BLaER1 (cell line): ENCODE measurements at regions not wholly inside any gene's neighbourhood (a gene's known extent, or its start where the extent isn't known, plus 50 kb on each side); places are given as distances from the start of the nearest gene placed in this dataset.
"Not testable (repeated sequence)": the region's sequence is repeated elsewhere in the genome, so short reads cannot be mapped to it uniquely, and the experiment has no call there.

Experiments
- H3K27ac ChIP-seq: shearing (Covaris generic); formaldehyde crosslinking; 2 replicates; pipeline ENCODE4 v1.8.1; 2022
- H3K27me3 ChIP-seq: shearing (Covaris generic); formaldehyde crosslinking; 2 replicates; pipeline ENCODE4 v1.8.1; 2022
- H3K36me3 ChIP-seq: shearing (Covaris generic); formaldehyde crosslinking; 2 replicates; pipeline ENCODE4 v1.8.1; 2022
- H3K4me1 ChIP-seq: shearing (Covaris generic); formaldehyde crosslinking; 2 replicates; pipeline ENCODE4 v1.8.1; 2022
- H3K4me2 ChIP-seq: shearing (Covaris generic); formaldehyde crosslinking; 2 replicates; pipeline ENCODE4 v1.8.1; 2022
- H3K4me3 ChIP-seq: shearing (Covaris generic); formaldehyde crosslinking; 2 replicates; pipeline ENCODE4 v1.8.1; 2022
- H3K9ac ChIP-seq: shearing (Covaris generic); formaldehyde crosslinking; 2 replicates; pipeline ENCODE4 v1.8.1; 2022
- H3K9me3 ChIP-seq: shearing (Covaris generic); formaldehyde crosslinking; 2 replicates; pipeline ENCODE4 v1.8.1; 2022
- H4K20me1 ChIP-seq: shearing (Covaris generic); formaldehyde crosslinking; 2 replicates; pipeline ENCODE4 v1.8.1; 2022
- Cebpa-rat ChIP-seq: shearing (Covaris generic); IDR thresholded peaks from 2 replicates; pipeline ENCODE4 v1.8.1; 2022

DNA sequence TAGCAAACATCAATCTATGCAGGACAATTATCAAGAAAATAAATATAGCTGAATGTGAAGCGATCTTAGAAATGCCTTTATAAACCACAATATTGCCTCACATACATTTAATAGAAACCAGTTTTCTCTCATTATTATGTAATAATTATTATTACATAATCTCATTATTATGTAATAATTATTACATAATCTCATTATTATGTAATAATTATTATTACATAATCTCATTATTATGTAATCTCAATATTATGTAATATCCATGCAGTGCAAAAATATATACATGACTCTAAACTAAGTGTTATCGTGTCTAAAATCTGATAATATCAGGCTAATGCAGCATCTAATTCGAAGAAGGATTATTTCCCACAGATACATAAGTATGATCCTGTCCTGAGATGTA, 563.9 kb upstream of the SEMA6A start:
- Histone ChIP-seq H3K27me3 (no peaks in the 10 kb centered on the region), H3K4me2 (no peak overlapping the region), H3K27ac (no peak overlapping the region), H3K4me1 (no peaks in the 10 kb centered on the region), H3K4me3 (no peak overlapping the region), H3K9me3 (no peaks in the 10 kb centered on the region), H3K36me3 (no peaks in the 10 kb centered on the region), H4K20me1 (no peaks in the 10 kb centered on the region), H3K9ac (no peak overlapping the region)
- no peak for TF ChIP-seq Cebpa-rat

- H3K36me3 ChIP-seq, result no peaks in the 10 kb centered on the region
- H3K9ac ChIP-seq, result no peak overlapping the region
- H3K4me3 ChIP-seq, result no peak overlapping the region
- H3K27me3 ChIP-seq, result no peaks in the 10 kb centered on the region
- H3K27ac ChIP-seq, result no peak overlapping the region
- no peaks in the 10 kb centered on the region for H3K9me3 ChIP-seq
- H3K4me1 ChIP-seq, result no peaks in the 10 kb centered on the region
- H3K4me2 ChIP-seq, result no peak overlapping the region
- no peaks in the 10 kb centered on the region for H4K20me1 ChIP-seq
- TF ChIP-seq Cebpa-rat, result no peak
Measured at GRCh38 chr5:117135851-117136250, 561.2 kb upstream of the SEMA6A start.

GRCh38 chr5:117133198-117133597, 558.6 kb upstream of the SEMA6A start:
- Histone ChIP-seq H3K9ac (no peak overlapping the region), H3K27me3 (no peaks in the 10 kb centered on the region), H3K27ac (no peak overlapping the region), H4K20me1 (no peaks in the 10 kb centered on the region), H3K9me3 (no peaks in the 10 kb centered on the region), H3K36me3 (no peaks in the 10 kb centered on the region), H3K4me3 (no peak overlapping the region), H3K4me1 (no peaks in the 10 kb centered on the region), H3K4me2 (no peak overlapping the region)
- TF ChIP-seq Cebpa-rat, result no peak

DNA sequence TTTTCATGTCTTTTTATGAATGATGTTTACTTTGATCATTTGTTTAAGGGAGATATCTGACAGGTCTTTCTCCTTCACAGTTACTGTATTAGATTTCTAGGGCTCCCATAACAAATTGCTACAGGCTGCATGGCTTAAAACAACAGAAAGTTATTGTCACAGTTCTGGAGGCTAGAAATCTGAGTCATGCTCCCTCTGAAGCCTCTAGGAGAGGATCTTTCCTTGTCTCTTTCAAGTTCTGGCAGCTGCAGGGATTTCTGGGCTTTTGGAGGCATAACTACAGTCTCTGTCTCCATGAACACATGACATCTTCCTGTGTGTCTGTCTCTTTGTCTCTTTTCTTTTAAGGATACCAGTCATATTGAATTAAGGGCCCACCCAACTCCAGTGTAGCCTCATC, 557.3 kb upstream of the SEMA6A start:
- no peak for TF ChIP-seq Cebpa-rat
- H3K9me3 ChIP-seq, result no peaks in the 10 kb centered on the region
- no peak overlapping the region for H3K4me2 ChIP-seq
- no peaks in the 10 kb centered on the region for H3K27me3 ChIP-seq
- H3K9ac ChIP-seq, result no peak overlapping the region
- H3K4me3 ChIP-seq, result no peak overlapping the region
- no peaks in the 10 kb centered on the region for H4K20me1 ChIP-seq
- H3K27ac ChIP-seq, result no peak overlapping the region
- H3K36me3 ChIP-seq, result no peaks in the 10 kb centered on the region
- H3K4me1 ChIP-seq, result no peaks in the 10 kb centered on the region

DNA sequence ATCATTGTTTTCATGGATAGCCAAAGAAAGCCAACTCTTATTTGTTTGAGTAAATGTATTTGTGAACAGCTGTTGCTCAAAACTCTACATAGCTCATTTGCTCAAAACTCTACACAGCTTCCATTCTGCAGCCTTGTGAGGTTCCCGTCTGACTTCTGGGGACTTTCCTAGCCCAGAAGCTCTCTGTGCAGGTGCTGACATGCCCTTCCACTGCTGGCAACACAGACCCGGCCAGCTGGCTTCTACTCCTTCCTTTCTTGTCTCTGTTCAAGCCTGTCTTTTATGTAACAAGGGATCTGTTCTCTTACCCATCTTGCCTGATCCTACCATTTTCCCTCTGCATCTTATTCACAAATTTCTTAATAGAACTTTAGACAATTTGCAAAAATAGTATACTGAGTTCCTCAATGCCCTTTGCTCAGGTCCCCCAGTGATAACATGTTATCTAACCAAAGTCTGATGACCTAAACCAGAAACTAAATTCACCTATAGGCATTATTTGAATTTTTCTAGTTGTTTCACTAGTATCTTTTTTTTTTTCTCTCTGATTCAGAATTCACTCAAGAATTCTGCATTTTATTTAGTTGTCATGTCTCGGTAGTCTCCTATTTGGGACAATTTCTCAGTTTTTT, 556.5 kb upstream of the SEMA6A start:
- no peak overlapping the region for H3K4me2 ChIP-seq
- H4K20me1 ChIP-seq, result no peaks in the 10 kb centered on the region
- no peak for TF ChIP-seq Cebpa-rat
- H3K27me3 ChIP-seq, result no peaks in the 10 kb centered on the region
- H3K9me3 ChIP-seq, result no peaks in the 10 kb centered on the region
- no peak overlapping the region for H3K4me3 ChIP-seq
- no peaks in the 10 kb centered on the region for H3K36me3 ChIP-seq
- H3K4me1 ChIP-seq, result no peaks in the 10 kb centered on the region
- no peak overlapping the region for H3K9ac ChIP-seq
- H3K27ac ChIP-seq, result no peak overlapping the region

DNA sequence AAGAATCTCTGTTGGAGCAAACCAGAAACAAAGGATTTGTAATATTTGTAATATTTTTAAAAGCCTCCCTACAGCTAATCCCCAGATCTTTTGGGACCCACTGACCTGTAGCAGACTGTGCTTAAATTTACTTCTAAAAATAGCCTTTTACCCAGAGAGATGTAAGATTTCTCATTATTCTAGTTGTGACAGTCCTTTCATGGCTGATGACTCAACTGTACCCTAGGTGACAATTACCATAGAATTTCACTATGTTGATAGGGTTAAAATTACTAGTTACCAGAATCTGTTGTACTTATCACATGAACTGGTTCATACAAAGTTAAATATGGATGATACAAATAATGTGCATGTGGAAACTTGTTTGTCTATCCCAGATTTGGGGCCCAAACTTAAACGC, 543.9 kb upstream of the SEMA6A start:
- Histone ChIP-seq H3K9me3 (0 out of 2 replicates have a peak, but pooled peaks cover 5% of the 10 kb centered on the region), H4K20me1 (no peaks in the 10 kb centered on the region), H3K27me3 (no peaks in the 10 kb centered on the region), H3K27ac (no peak overlapping the region), H3K4me1 (no peaks in the 10 kb centered on the region), H3K9ac (no peak overlapping the region), H3K4me2 (no peak overlapping the region), H3K36me3 (no peaks in the 10 kb centered on the region), H3K4me3 (no peak overlapping the region)
- TF ChIP-seq Cebpa-rat, result no peak

DNA sequence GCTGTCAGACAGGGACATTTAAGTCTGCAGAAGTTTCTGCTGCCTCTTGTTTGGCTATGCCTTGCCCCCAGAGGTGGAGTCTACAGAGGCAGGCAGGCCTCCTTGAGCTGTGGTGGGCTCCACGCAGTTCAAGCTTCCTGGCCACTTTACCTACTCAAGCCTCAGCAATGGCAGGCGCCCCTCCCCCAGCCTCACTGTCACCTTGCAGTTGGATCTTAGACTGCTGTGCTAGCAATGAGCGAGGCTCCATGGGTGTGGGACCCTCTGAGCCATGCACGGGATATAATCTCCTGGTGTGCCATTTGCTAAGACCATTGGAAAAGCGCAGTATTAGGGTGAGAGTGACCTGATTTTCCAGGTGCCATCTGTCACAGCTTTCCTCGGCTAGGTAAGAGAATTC, 542.7 kb upstream of the SEMA6A start:
- H3K4me3 ChIP-seq, H3K4me1 ChIP-seq, H3K27ac ChIP-seq, H3K27me3 ChIP-seq, H4K20me1 ChIP-seq, H3K36me3 ChIP-seq, H3K4me2 ChIP-seq, H3K9me3 ChIP-seq, H3K9ac ChIP-seq: not testable (repeated sequence)

DNA sequence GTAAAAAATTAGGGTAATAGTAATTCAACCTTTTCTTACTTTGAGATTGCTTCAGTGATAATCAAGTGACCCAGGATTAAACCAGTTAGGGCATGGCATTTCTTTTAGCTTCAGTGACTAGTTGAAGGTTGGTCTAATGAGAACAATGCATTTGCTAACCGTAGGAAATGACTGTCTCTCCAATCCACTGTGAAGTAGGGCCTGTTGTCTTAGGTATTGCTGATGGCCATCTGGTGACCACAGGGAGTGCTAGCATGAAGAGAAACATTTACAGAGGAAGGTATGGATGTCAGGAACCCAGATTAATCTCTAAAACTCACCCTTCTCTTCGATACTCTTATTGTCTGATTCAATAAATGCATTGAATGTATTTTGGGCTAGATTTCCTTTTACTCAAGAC, 535.9 kb upstream of the SEMA6A start:
- Histone ChIP-seq H3K4me3 (no peak overlapping the region), H3K27me3 (no peaks in the 10 kb centered on the region), H3K9me3 (peaks cover 7% of the 10 kb centered on the region; the same call in 1 of the 2 replicates), H3K4me2 (no peak overlapping the region), H3K27ac (no peak overlapping the region), H4K20me1 (no peaks in the 10 kb centered on the region), H3K4me1 (peaks cover 22% of the 10 kb centered on the region), H3K36me3 (no peaks in the 10 kb centered on the region), H3K9ac (no peak overlapping the region)
- TF ChIP-seq Cebpa-rat, result no peak

DNA sequence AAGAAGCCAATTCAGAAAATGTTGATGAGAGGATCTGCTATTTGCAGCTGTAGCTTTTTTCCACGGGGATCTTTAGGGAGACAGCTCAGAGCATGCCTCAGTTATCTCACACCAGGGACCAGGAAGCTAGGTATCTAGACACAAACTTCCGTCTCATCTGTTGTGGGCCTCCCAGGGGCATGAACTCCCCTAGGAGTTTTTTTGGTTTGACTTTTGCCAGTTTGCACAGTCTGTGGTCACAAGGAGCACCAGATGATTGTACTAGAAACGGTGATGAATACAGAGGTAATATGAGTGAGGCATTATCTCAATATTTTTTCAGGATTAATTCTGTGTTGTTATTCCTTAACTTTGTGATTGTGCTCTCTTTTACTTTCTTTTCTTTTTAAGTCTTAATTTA, 533.2 kb upstream of the SEMA6A start:
- peak overlapping the region; percentile 62 for H3K4me2 ChIP-seq
- peaks cover 42% of the 10 kb centered on the region for H3K4me1 ChIP-seq
- H3K4me3 ChIP-seq, result no peak overlapping the region
- no peak for TF ChIP-seq Cebpa-rat
- H4K20me1 ChIP-seq, result no peaks in the 10 kb centered on the region
- H3K9ac ChIP-seq, result no peak overlapping the region
- H3K27ac ChIP-seq, result no peak overlapping the region
- H3K27me3 ChIP-seq, result no peaks in the 10 kb centered on the region
- no peaks in the 10 kb centered on the region for H3K36me3 ChIP-seq
- H3K9me3 ChIP-seq, result peaks cover 7% of the 10 kb centered on the region; the same call in 1 of the 2 replicates

- TF ChIP-seq Cebpa-rat, result no peak
- no peaks in the 10 kb centered on the region for H3K9me3 ChIP-seq
- no peaks in the 10 kb centered on the region for H3K27me3 ChIP-seq
- peak overlapping the region; percentile 44 for H3K4me2 ChIP-seq
- H3K4me1 ChIP-seq, result peaks cover 39% of the 10 kb centered on the region
- no peak overlapping the region for H3K9ac ChIP-seq
- no peak overlapping the region for H3K27ac ChIP-seq
- H3K4me3 ChIP-seq, result no peak overlapping the region
- H4K20me1 ChIP-seq, result no peaks in the 10 kb centered on the region
- no peaks in the 10 kb centered on the region for H3K36me3 ChIP-seq
Measured at GRCh38 chr5:117103703-117104102, 529.1 kb upstream of the SEMA6A start.

- Histone ChIP-seq H3K4me2 (no peak overlapping the region), H3K4me3 (no peak overlapping the region), H3K4me1 (peaks cover 28% of the 10 kb centered on the region), H4K20me1 (no peaks in the 10 kb centered on the region), H3K9me3 (no peaks in the 10 kb centered on the region), H3K36me3 (no peaks in the 10 kb centered on the region), H3K27ac (no peak overlapping the region), H3K27me3 (no peaks in the 10 kb centered on the region), H3K9ac (no peak overlapping the region)
- no peak for TF ChIP-seq Cebpa-rat
Measured at GRCh38 chr5:117102591-117102990, 528.0 kb upstream of the SEMA6A start.
